ENCODE measurements at regions not wholly inside any gene's neighbourhood (a gene's known extent, or its start where the extent isn't known, plus 50 kb on each side); places are given as distances from the start of the nearest gene placed in this dataset.
A peak's percentile ranks its signal among the peaks of the same experiment; 100 is the strongest.

DNA sequence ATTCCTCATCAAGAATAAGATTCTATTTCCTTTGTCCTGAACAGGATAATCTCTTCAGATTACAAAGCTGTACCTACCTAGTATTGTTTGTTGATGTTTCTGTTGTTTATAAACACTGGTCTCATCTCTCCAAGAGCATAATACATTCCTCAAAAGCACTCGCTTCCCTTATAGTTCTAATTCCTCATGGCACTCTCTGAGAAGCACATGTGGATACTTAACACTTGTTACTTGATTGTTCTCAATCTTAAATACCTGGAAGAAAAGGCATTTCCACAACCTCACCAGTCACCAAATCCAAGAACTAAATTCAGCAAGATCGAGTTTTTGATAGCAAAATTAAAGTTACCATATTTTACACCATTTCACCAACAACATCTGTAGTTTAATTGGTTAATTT lies 145.9 kb upstream of the DUSP10 start:
- no peak overlapping the region for H4K5ac ChIP-seq (ENCODE audit: insufficient read length, low read depth, low read length)
- CTCF ChIA-PET (ENCODE audit: partially characterized antibody): no interaction called here
- no peak overlapping the region for H2AFZ ChIP-seq (ENCODE audit: low read length)

More for the DNA sequence above, 145.9 kb upstream of the DUSP10 start:
- Histone ChIP-seq H3K9me3 (ENCODE audit: insufficient read depth in 2 of 2, low read depth in 1 of 2, low read length in 1 of 2) (no peaks in the 10 kb centered on the region), H2BK5ac (ENCODE audit: low read depth, low read length) (no peak overlapping the region), H3K36me3 (ENCODE audit: control insufficient read depth in 2 of 4, insufficient read depth in 4 of 4, low read length in 3 of 4) (no peaks in the 10 kb centered on the region), H3K23ac (ENCODE audit: insufficient read length) (no peak overlapping the region), H3K79me1 (ENCODE audit: low read depth, low read length) (no peaks in the 10 kb centered on the region), H3K14ac (ENCODE audit: insufficient read length) (no peak overlapping the region), H3K27me3 (replicated peaks in 1 of 4; ENCODE audit: control insufficient read depth in 3 of 4, extremely low read depth in 1 of 4, insufficient read depth in 3 of 4, low read length in 3 of 4) (no peaks in the 10 kb centered on the region), H3K9ac (replicated peaks in 1 of 4; ENCODE audit: extremely low read depth in 1 of 4, low read depth in 3 of 4, low read length in 3 of 4) (no peak overlapping the region), H3K79me2 (ENCODE audit: control insufficient read depth in 1 of 2, insufficient read depth in 2 of 2, low read length in 2 of 2) (no peaks in the 10 kb centered on the region), H3K4me2 (ENCODE audit: insufficient read depth in 1 of 2, low read depth in 2 of 2, low read length in 2 of 2) (no peak overlapping the region), H3K18ac (ENCODE audit: extremely low read depth, low read length) (no peak overlapping the region), H4K8ac (ENCODE audit: extremely low read depth, insufficient read depth, low read length) (no peak overlapping the region), H3K56ac (replicated peaks; ENCODE audit: insufficient read length, low read depth, low read length) (no peak overlapping the region), H2BK12ac (ENCODE audit: low read depth, low read length) (no peak overlapping the region), H2BK120ac (replicated peaks; ENCODE audit: low read depth, low read length) (no peak overlapping the region), H3K4ac (replicated peaks; ENCODE audit: insufficient read length, low read depth, low read length) (no peak overlapping the region), H2AK5ac (ENCODE audit: low read depth, low read length) (no peak overlapping the region), H2BK20ac (ENCODE audit: low read length) (no peak overlapping the region), H3K23me2 (ENCODE audit: low read depth, low read length) (no peaks in the 10 kb centered on the region), H4K20me1 (replicated peaks in 1 of 2; ENCODE audit: control insufficient read depth in 1 of 2, insufficient read depth in 2 of 2, low read length in 2 of 2) (no peaks in the 10 kb centered on the region), H2BK15ac (ENCODE audit: low read length) (no peak overlapping the region), H4K91ac (replicated peaks; ENCODE audit: insufficient read length, low read length) (no peak overlapping the region), H3K4me3 (ENCODE audit: extremely low read depth in 1 of 4, insufficient read depth in 2 of 4, low read depth in 3 of 4, low read length in 4 of 4) (no peak overlapping the region), H3K27ac (ENCODE audit: low read depth, low read length) (no peak overlapping the region), H3K4me1 (replicated peaks in 1 of 4; ENCODE audit: control insufficient read depth in 3 of 4, insufficient read depth in 4 of 4, low read length in 3 of 4) (no peaks in the 10 kb centered on the region)
- DNase-seq (ENCODE audit: low read depth in 1 of 2, low spot score in 2 of 2) (no peak), FAIRE-seq (no peak)
- 91% methylated on average over 2 of the region's 2 CpGs; no CpG with 5 or more reads in 1 of the 2 experiments for WGBS, 2 experiments (ENCODE audit: extremely low coverage in 1 of 2, insufficient coverage in 1 of 2, insufficient read length in 1 of 2, insufficient replicate concordance in 2 of 2, low coverage in 1 of 2, low lambda C conversion rate in 2 of 2, missing lambda C conversion rate in 1 of 2)
- POLR2A ChIA-PET (ENCODE audit: partially characterized antibody): no interaction called here
- TF ChIP-seq JUND (IDR thresholded peaks at IDR 0.05; ENCODE audit: low read length) (0 out of 2 replicates have a peak, but pooled peaks have one; percentile 1), TCF12 (IDR thresholded peaks at IDR 0.05; ENCODE audit: low read depth, low read length) (no peak), NRF1 (IDR thresholded peaks at IDR 0.05; ENCODE audit: low read depth, low read length) (no peak)

All from H1 (cell line).